ENCODE measurements at regions not wholly inside any gene's neighbourhood (a gene's known extent, or its start where the extent isn't known, plus 50 kb on each side); places are given as distances from the start of the nearest gene placed in this dataset.

DNA sequence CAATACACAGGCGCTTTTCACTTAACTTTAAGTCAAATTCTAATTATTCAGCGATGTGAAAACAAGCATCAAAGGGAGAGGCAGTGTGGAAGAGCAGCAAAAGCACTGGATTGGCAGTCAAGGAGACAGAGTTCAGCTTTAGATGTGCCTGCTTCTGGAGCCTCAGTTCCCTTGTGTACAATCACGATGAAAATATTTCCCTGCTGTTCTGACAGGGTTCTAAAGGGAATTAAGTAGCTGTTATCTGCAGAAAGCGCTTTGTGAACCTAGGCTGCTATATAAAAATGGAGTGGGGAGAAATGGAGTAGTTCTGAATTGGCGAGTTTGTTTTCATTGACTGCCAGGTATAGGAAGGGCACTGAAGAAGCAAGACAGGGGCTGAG is 237.8 kb upstream of the SP8 start:
- TF ChIP-seq, protein P1, sequence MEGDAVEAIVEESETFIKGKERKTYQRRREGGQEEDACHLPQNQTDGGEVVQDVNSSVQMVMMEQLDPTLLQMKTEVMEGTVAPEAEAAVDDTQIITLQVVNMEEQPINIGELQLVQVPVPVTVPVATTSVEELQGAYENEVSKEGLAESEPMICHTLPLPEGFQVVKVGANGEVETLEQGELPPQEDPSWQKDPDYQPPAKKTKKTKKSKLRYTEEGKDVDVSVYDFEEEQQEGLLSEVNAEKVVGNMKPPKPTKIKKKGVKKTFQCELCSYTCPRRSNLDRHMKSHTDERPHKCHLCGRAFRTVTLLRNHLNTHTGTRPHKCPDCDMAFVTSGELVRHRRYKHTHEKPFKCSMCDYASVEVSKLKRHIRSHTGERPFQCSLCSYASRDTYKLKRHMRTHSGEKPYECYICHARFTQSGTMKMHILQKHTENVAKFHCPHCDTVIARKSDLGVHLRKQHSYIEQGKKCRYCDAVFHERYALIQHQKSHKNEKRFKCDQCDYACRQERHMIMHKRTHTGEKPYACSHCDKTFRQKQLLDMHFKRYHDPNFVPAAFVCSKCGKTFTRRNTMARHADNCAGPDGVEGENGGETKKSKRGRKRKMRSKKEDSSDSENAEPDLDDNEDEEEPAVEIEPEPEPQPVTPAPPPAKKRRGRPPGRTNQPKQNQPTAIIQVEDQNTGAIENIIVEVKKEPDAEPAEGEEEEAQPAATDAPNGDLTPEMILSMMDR (IDR thresholded peaks at IDR 0.05), result no peak
- no peak for TF ChIP-seq EZH2 (IDR thresholded peaks at IDR 0.05)

Data from neural progenitor cell (in vitro differentiated cells).